GM12878 (cell line): ENCODE measurements at regions not wholly inside any gene's neighbourhood (a gene's known extent, or its start where the extent isn't known, plus 50 kb on each side); places are given as distances from the start of the nearest gene placed in this dataset.

ENCODE experiments used
- CTCF ChIP-seq, 3 experiments: IDR thresholded peaks in 2 of 3; conservative IDR thresholded peaks in 1 of 3; 2 replicates each; pipeline ENCODE4 v1.5.1; 2011; ENCODE audit warnings: low read depth in 3 of 3, low read length in 3 of 3, mild to moderate bottlenecking in 3 of 3, control low read depth in 2 of 3, moderate library complexity in 2 of 3, inconsistent platforms in 1 of 3, mixed read lengths in 1 of 3; ENCODE audit not compliant: control insufficient read depth in 2 of 3, insufficient read depth in 1 of 3; ENCODE audit errors: extremely low read depth in 1 of 3
- ELK1 ChIP-seq: IDR thresholded peaks from 2 replicates; pipeline ENCODE4 v1.6.1; 2012; ENCODE audit warnings: low read depth, low read length, improper control_type of control experiment
- EP300 ChIP-seq, 2 experiments: fragments of 150-350 bp in 1 of 2; IDR thresholded peaks; 2 replicates each; pipeline ENCODE4 v1.6.1; 2011 to 2012; ENCODE audit warnings: low read depth in 2 of 2, low read length in 2 of 2, borderline replicate concordance in 1 of 2, improper control_type of control experiment in 1 of 2, inconsistent platforms in 1 of 2; ENCODE audit not compliant: control insufficient read depth in 1 of 2
- JUNB ChIP-seq: IDR thresholded peaks from 2 replicates; pipeline ENCODE4 v1.6.1; 2016; ENCODE audit warnings: antibody characterized with exemption, mild to moderate bottlenecking
- MAX ChIP-seq: IDR thresholded peaks from 2 replicates; pipeline ENCODE4 v1.6.1; 2012; ENCODE audit warnings: low read depth, low read length, improper control_type of control experiment
- MXI1 ChIP-seq: fragments of 150-350 bp; IDR thresholded peaks from 2 replicates; pipeline ENCODE4 v1.6.1; 2011; ENCODE audit warnings: low read depth, mild to moderate bottlenecking, inconsistent platforms, low read length, improper control_type of control experiment
- PML ChIP-seq: IDR thresholded peaks from 2 replicates; pipeline ENCODE4 v1.6.1; 2012; ENCODE audit warnings: low read length, inconsistent platforms
- POLR2A ChIP-seq: IDR thresholded peaks from 2 replicates; pipeline ENCODE4 v1.6.1; 2011; ENCODE audit warnings: low read depth, mild to moderate bottlenecking, low read length
- RAD21 ChIP-seq: IDR thresholded peaks from 2 replicates; pipeline ENCODE4 v1.6.1; 2011; ENCODE audit warnings: mild to moderate bottlenecking, low read depth, low read length, moderate library complexity; ENCODE audit not compliant: insufficient read depth
- RB1 ChIP-seq: fragments of 450-650 bp; formaldehyde crosslinking; IDR thresholded peaks from 2 replicates; pipeline ENCODE4 v1.6.1; 2017; ENCODE audit warnings: mild to moderate bottlenecking, borderline replicate concordance
- YY1 ChIP-seq: IDR thresholded peaks from 2 replicates; pipeline ENCODE4 v1.6.1; 2011; ENCODE audit warnings: low read depth, mild to moderate bottlenecking, low read length
- ZBTB4 ChIP-seq: fragments of 450-650 bp; formaldehyde crosslinking; IDR thresholded peaks from 2 replicates; pipeline ENCODE4 v1.4.0; 2022; ENCODE audit warnings: mild to moderate bottlenecking, moderate library complexity

GRCh38 chr4:3708611-3709010, 57.6 kb upstream of the ADRA2C start:
- TF ChIP-seq EP300 (IDR thresholded peaks at IDR 0.05; ENCODE audit: borderline replicate concordance in 1 of 2, control insufficient read depth in 1 of 2, low read depth in 2 of 2, low read length in 2 of 2) (no peak), PML (no peak), RAD21 (no peak), CTCF (IDR thresholded peaks at IDR 0.05 in 2 of 3, conservative IDR thresholded peaks at IDR 0.05 in 1 of 3; ENCODE audit: control insufficient read depth in 2 of 3, extremely low read depth in 1 of 3, insufficient read depth in 1 of 3, low read depth in 3 of 3, low read length in 3 of 3) (no peak), MAX (no peak), MXI1 (no peak), JUNB (no peak), POLR2A (no peak), ELK1 (no peak), RB1 (no peak), ZBTB4 (CRISPR knock-in tag) (no peak), YY1 (no peak)
